ENCODE measurements at regions not wholly inside any gene's neighbourhood (a gene's known extent, or its start where the extent isn't known, plus 50 kb on each side); places are given as distances from the start of the nearest gene placed in this dataset.

GRCh38 chr4:73348185-73348584 is 55.9 kb upstream of the ALB start:
- TF ChIP-seq EZH2 (IDR thresholded peaks at IDR 0.05; ENCODE audit: insufficient read depth, poor library complexity, severe bottlenecking) (no peak), EZH2phosphoT487 (IDR thresholded peaks at IDR 0.05; ENCODE audit: insufficient read depth, low read depth) (no peak)
